H9 (cell line): ENCODE measurements at regions not wholly inside any gene's neighbourhood (a gene's known extent, or its start where the extent isn't known, plus 50 kb on each side); places are given as distances from the start of the nearest gene placed in this dataset.

ENCODE experiments used
- DNase-seq: peaks from one replicate; pipeline ENCODE4 v3.0.0-alpha.2; 2017
- H2AFZ ChIP-seq: one replicate; pipeline ENCODE4 v1.6.1; 2013; ENCODE audit warnings: mild to moderate bottlenecking, low read length, control low read depth, moderate library complexity
- H2AK5ac ChIP-seq: 2 replicates; pipeline ENCODE4 v1.6.1; 2013; ENCODE audit warnings: low read length, control low read depth, mixed read lengths; ENCODE audit not compliant: insufficient read length
- H2BK120ac ChIP-seq: one replicate; pipeline ENCODE4 v1.6.1; 2013; ENCODE audit warnings: low read depth, mild to moderate bottlenecking, low read length, control low read depth, inconsistent platforms; ENCODE audit not compliant: poor library complexity, severe bottlenecking
- H2BK12ac ChIP-seq: 2 replicates; pipeline ENCODE4 v1.6.1; 2013; ENCODE audit warnings: low read length, control low read depth, mixed read lengths, low read depth; ENCODE audit not compliant: insufficient read length
- H2BK15ac ChIP-seq: 2 replicates; pipeline ENCODE4 v1.6.1; 2013; ENCODE audit warnings: low read depth, low read length, control low read depth
- H2BK20ac ChIP-seq: one replicate; pipeline ENCODE4 v1.6.1; 2013; ENCODE audit warnings: low read depth, mild to moderate bottlenecking, low read length, control low read depth, inconsistent platforms; ENCODE audit not compliant: poor library complexity, severe bottlenecking
- H2BK5ac ChIP-seq: 2 replicates; pipeline ENCODE4 v1.6.1; 2013; ENCODE audit warnings: low read length, control low read depth, mixed read lengths; ENCODE audit not compliant: insufficient read length
- H3K14ac ChIP-seq: 2 replicates; pipeline ENCODE4 v1.6.1; 2013; ENCODE audit warnings: low read length, control low read depth; ENCODE audit not compliant: insufficient read depth
- H3K18ac ChIP-seq: 2 replicates; pipeline ENCODE4 v1.6.1; 2013; ENCODE audit warnings: low read depth, mild to moderate bottlenecking, mixed read lengths, low read length, control low read depth; ENCODE audit not compliant: insufficient read length
- H3K23ac ChIP-seq: 2 replicates; pipeline ENCODE4 v1.6.1; 2013; ENCODE audit warnings: low read length, control low read depth, mixed read lengths, low read depth; ENCODE audit not compliant: insufficient read length
- H3K23me2 ChIP-seq: 2 replicates; pipeline ENCODE4 v1.6.1; 2013; ENCODE audit warnings: low read depth, mild to moderate bottlenecking, mixed read lengths, low read length, control low read depth; ENCODE audit not compliant: insufficient read length, poor library complexity, severe bottlenecking
- H3K27ac ChIP-seq: 2 replicates; pipeline ENCODE4 v1.5.1; 2013; ENCODE audit warnings: low read length, control low read depth, mixed read lengths, low read depth; ENCODE audit not compliant: insufficient read length
- H3K27me3 ChIP-seq: 2 replicates; pipeline ENCODE4 v1.6.1; 2013; ENCODE audit warnings: low read length, control low read depth, inconsistent platforms; ENCODE audit not compliant: insufficient read depth
- H3K4ac ChIP-seq: 2 replicates; pipeline ENCODE4 v1.6.1; 2013; ENCODE audit warnings: low read depth, mild to moderate bottlenecking, control low read depth, inconsistent platforms, low read length, moderate library complexity
- H3K4me1 ChIP-seq: 2 replicates; pipeline ENCODE4 v1.6.1; 2013; ENCODE audit warnings: low read length, control low read depth, inconsistent platforms; ENCODE audit not compliant: insufficient read depth
- H3K4me2 ChIP-seq: 2 replicates; pipeline ENCODE4 v1.6.1; 2013; ENCODE audit warnings: low read length, control low read depth, mixed read lengths; ENCODE audit not compliant: insufficient read length, insufficient read depth
- H3K56ac ChIP-seq: 2 replicates; pipeline ENCODE4 v1.6.1; 2013; ENCODE audit warnings: low read depth, mild to moderate bottlenecking, mixed read lengths, low read length, control low read depth; ENCODE audit not compliant: insufficient read length
- H3K79me1 ChIP-seq: 2 replicates; pipeline ENCODE4 v1.6.1; 2013; ENCODE audit warnings: low read depth, mild to moderate bottlenecking, moderate library complexity, low read length, control low read depth, inconsistent platforms; ENCODE audit not compliant: insufficient read depth, poor library complexity, severe bottlenecking
- H3K79me2 ChIP-seq: 2 replicates; pipeline ENCODE4 v1.6.1; 2013; ENCODE audit warnings: low read length, control low read depth, inconsistent platforms; ENCODE audit not compliant: insufficient read depth
- H3K9ac ChIP-seq: 2 replicates; pipeline ENCODE4 v1.6.1; 2013; ENCODE audit warnings: low read length, control low read depth, mixed read lengths; ENCODE audit not compliant: insufficient read length; ENCODE audit errors: extremely low read depth
- H3K9me3 ChIP-seq: one replicate; pipeline ENCODE4 v1.6.1; 2013; ENCODE audit warnings: low read depth, low read length, inconsistent platforms; ENCODE audit not compliant: control insufficient read depth
- H3T11ph ChIP-seq: one replicate; pipeline ENCODE4 v1.6.1; 2013; ENCODE audit warnings: mild to moderate bottlenecking, low read length, control low read depth, inconsistent platforms
- H4K20me1 ChIP-seq: one replicate; pipeline ENCODE4 v1.6.1; 2013; ENCODE audit not compliant: control insufficient read depth, insufficient read length, insufficient read depth
- H4K5ac ChIP-seq: 2 replicates; pipeline ENCODE4 v1.6.1; 2013; ENCODE audit warnings: low read depth, mild to moderate bottlenecking, mixed read lengths, low read length, control low read depth; ENCODE audit not compliant: insufficient read length
- H4K8ac ChIP-seq: replicated peaks from 2 replicates; pipeline ENCODE4 v1.6.1; 2013; ENCODE audit warnings: low read length, control low read depth, mixed read lengths, low read depth; ENCODE audit not compliant: insufficient read length
- H4K91ac ChIP-seq: 2 replicates; pipeline ENCODE4 v1.6.1; 2013; ENCODE audit warnings: low read depth, mild to moderate bottlenecking, moderate library complexity, mixed read lengths, low read length, control low read depth; ENCODE audit not compliant: insufficient read length
- H3K27ac Mint-ChIP-seq, 3 experiments: 2 replicates in 2 of 3; 3 replicates in 1 of 3; pipeline ENCODE4 v1.8.0; 2020 to 2021; ENCODE audit warnings: mixed read lengths in 3 of 3, mild to moderate bottlenecking in 1 of 3, moderate library complexity in 1 of 3
- H3K27me3 Mint-ChIP-seq: 2 replicates; pipeline ENCODE4 v1.8.0; 2021; ENCODE audit warnings: low read depth, mild to moderate bottlenecking, moderate library complexity, mixed read lengths
- H3K36me3 Mint-ChIP-seq, 3 experiments: 2 replicates in 2 of 3; 3 replicates in 1 of 3; pipeline ENCODE4 v1.8.0; 2020 to 2021; ENCODE audit warnings: low read depth in 3 of 3, mixed read lengths in 3 of 3; ENCODE audit not compliant: insufficient read depth in 1 of 3
- H3K4me1 Mint-ChIP-seq, 2 experiments: 2 replicates each; pipeline ENCODE4 v1.8.0; 2020; ENCODE audit warnings: mixed read lengths in 2 of 2
- H3K4me3 Mint-ChIP-seq, 2 experiments: 2 replicates in 1 of 2; 3 replicates in 1 of 2; pipeline ENCODE4 v1.8.0; 2020 to 2021; ENCODE audit warnings: mild to moderate bottlenecking in 2 of 2, mixed read lengths in 2 of 2, moderate library complexity in 1 of 2
- H3K9me3 Mint-ChIP-seq, 2 experiments: 2 replicates in 1 of 2; 3 replicates in 1 of 2; pipeline ENCODE4 v1.8.0; 2020; ENCODE audit warnings: mild to moderate bottlenecking in 2 of 2, mixed read lengths in 2 of 2, moderate library complexity in 1 of 2
- WGBS: extraction: QIAGEN DNeasy Blood & Tissue Kit; methylation state at CpG from one replicate; pipeline ENCODE4 v1.1.7; 2013; ENCODE audit warnings: missing lambda C conversion rate, low lambda C conversion rate, mixed read lengths; ENCODE audit not compliant: insufficient read length; ENCODE audit errors: extremely low coverage; 5-methylcytosine and 5-hydroxymethylcytosine counted together
- TF ChIP-seq, protein P1 (sequence below): fragments of 200-600 bp; sonication (generic); conservative IDR thresholded peaks from 3 replicates; pipeline ENCODE4 v1.8.0; 2021; ENCODE audit warnings: antibody characterized with exemption, mild to moderate bottlenecking

DNA sequence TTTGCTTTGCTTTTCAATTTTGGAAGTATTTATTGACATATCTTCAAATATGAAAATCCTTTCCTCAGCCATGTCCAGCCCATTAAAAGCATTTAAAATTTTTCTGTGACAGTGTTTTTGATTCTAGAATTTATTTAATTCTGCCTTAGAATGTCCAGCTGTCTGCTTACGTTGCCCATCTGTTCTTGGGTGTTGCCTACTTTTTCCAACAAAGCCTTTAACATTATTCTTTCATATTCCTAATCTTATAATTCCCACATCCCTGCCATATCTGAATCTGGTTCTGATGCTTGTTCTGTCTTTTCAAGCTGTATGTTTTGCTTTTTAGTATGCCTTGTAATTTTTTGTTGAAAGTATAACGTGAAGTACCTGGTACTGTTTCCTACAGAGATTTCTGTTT is 204.7 kb upstream of the VSTM2A start:
- H2BK12ac ChIP-seq, result no peak overlapping the region
- no peak overlapping the region for H4K91ac ChIP-seq
- no peak overlapping the region for H2AK5ac ChIP-seq
- H3K79me1 ChIP-seq, result no peaks in the 10 kb centered on the region
- no peak overlapping the region for H3K27ac Mint-ChIP-seq
- no peaks in the 10 kb centered on the region for H3K9me3 ChIP-seq
- H3K9ac ChIP-seq, result no peak overlapping the region
- H4K5ac ChIP-seq, result no peak overlapping the region
- H3K36me3 Mint-ChIP-seq, result no peaks in the 10 kb centered on the region
- no peaks in the 10 kb centered on the region; the same call in 1 of the 2 replicates for H3K4me1 ChIP-seq
- no peaks in the 10 kb centered on the region for H3K23me2 ChIP-seq
- TF ChIP-seq, protein P1, sequence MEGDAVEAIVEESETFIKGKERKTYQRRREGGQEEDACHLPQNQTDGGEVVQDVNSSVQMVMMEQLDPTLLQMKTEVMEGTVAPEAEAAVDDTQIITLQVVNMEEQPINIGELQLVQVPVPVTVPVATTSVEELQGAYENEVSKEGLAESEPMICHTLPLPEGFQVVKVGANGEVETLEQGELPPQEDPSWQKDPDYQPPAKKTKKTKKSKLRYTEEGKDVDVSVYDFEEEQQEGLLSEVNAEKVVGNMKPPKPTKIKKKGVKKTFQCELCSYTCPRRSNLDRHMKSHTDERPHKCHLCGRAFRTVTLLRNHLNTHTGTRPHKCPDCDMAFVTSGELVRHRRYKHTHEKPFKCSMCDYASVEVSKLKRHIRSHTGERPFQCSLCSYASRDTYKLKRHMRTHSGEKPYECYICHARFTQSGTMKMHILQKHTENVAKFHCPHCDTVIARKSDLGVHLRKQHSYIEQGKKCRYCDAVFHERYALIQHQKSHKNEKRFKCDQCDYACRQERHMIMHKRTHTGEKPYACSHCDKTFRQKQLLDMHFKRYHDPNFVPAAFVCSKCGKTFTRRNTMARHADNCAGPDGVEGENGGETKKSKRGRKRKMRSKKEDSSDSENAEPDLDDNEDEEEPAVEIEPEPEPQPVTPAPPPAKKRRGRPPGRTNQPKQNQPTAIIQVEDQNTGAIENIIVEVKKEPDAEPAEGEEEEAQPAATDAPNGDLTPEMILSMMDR, result no peak
- H3K23ac ChIP-seq, result no peak overlapping the region
- H3K27me3 ChIP-seq, result no peaks in the 10 kb centered on the region
- H2BK5ac ChIP-seq, result no peak overlapping the region
- no peak overlapping the region for H2BK15ac ChIP-seq
- H4K20me1 ChIP-seq, result no peaks in the 10 kb centered on the region
- no peak overlapping the region for H3K18ac ChIP-seq
- no peak overlapping the region for H3K27ac ChIP-seq
- H3K4me2 ChIP-seq, result no peak overlapping the region
- no peak overlapping the region for H4K8ac ChIP-seq
- no peak overlapping the region for H3T11ph ChIP-seq
- H2BK120ac ChIP-seq, result no peak overlapping the region
- no peak overlapping the region for H3K14ac ChIP-seq
- H3K9me3 Mint-ChIP-seq, result no peaks in the 10 kb centered on the region
- no peak overlapping the region for H3K56ac ChIP-seq
- WGBS, result no CpG with 5 or more reads among the region's 2 CpGs
- no peak overlapping the region for H3K4me3 Mint-ChIP-seq
- no peak overlapping the region for H3K4ac ChIP-seq
- H3K79me2 ChIP-seq, result no peaks in the 10 kb centered on the region
- H2BK20ac ChIP-seq, result no peak overlapping the region
- H2AFZ ChIP-seq, result no peak overlapping the region
- no peaks in the 10 kb centered on the region for H3K27me3 Mint-ChIP-seq
- DNase-seq, result no peak
- H3K4me1 Mint-ChIP-seq, result peaks cover 8 to 10% of the 10 kb centered on the region in 2 experiments
